Esophagus squamous epithelium (tissue), 4 donors: ENCODE measurements at regions not wholly inside any gene's neighbourhood (a gene's known extent, or its start where the extent isn't known, plus 50 kb on each side); places are given as distances from the start of the nearest gene placed in this dataset.

Source experiments
- CTCF ChIP-seq, 6 experiments: fragments of 450-650 bp in 4 of 6; fragments of 200-600 bp in 2 of 6; sonication (generic) in 2 of 6; IDR thresholded peaks; one replicate each; pipeline ENCODE4 v1.5.1; 2016 to 2019; ENCODE audit warnings: antibody characterized with exemption in 6 of 6, mild to moderate bottlenecking in 4 of 6, moderate library complexity in 4 of 6
- POLR2A ChIP-seq, 4 donors: fragments of 450-650 bp; IDR thresholded peaks; one replicate each; pipeline ENCODE4 v1.6.1; 2017; ENCODE audit warnings: antibody characterized with exemption in 4 of 4, mild to moderate bottlenecking in 4 of 4, moderate library complexity in 3 of 4

- TF ChIP-seq CTCF (IDR thresholded peaks at IDR 0.05) (no peak), POLR2A (IDR thresholded peaks at IDR 0.05) (no peak)
Observed at GRCh38 chr3:106830334-106830733, 546.9 kb upstream of the CCDC54 start.
